SK-N-SH treated with all-trans-retinoic acid at 6 μM for 48 hours (cell line): ENCODE measurements at regions not wholly inside any gene's neighbourhood (a gene's known extent, or its start where the extent isn't known, plus 50 kb on each side); places are given as distances from the start of the nearest gene placed in this dataset.

Experiments used
- ATAC-seq: fragments of 200-7000 bp; cut with Tn5 transposase; 3 replicates; pipeline ENCODE4 v1.9.1; 2020; ENCODE audit warnings: mild to moderate bottlenecking, moderate library complexity
- ARNTL ChIP-seq: fragments of 450-650 bp; formaldehyde crosslinking; IDR thresholded peaks from 2 replicates; pipeline ENCODE4 v1.5.0; 2020; ENCODE audit warnings: low read depth, mild to moderate bottlenecking, moderate library complexity, borderline replicate concordance
- CSDC2 ChIP-seq: fragments of 250-450 bp; sonication (Bioruptor Pico); IDR thresholded peaks from 2 replicates; pipeline ENCODE4 v1.5.0; 2020; ENCODE audit warnings: mild to moderate bottlenecking, moderate library complexity
- ESRRG ChIP-seq: fragments of 250-450 bp; sonication (Bioruptor Pico); IDR thresholded peaks from 2 replicates; pipeline ENCODE4 v1.6.1; 2021; ENCODE audit warnings: mild to moderate bottlenecking
- GLIS3 ChIP-seq: fragments of 250-450 bp; sonication (Bioruptor Pico); IDR thresholded peaks from 2 replicates; pipeline ENCODE4 v1.5.0; 2020; ENCODE audit warnings: mild to moderate bottlenecking, moderate library complexity
- OSR1 ChIP-seq: fragments of 250-450 bp; sonication (Bioruptor Pico); IDR thresholded peaks from 2 replicates; pipeline ENCODE4 v1.8.0; 2022; ENCODE audit warnings: moderate library complexity, mild to moderate bottlenecking, inconsistent platforms
- POU6F1 ChIP-seq: fragments of 250-450 bp; sonication (Bioruptor Pico); IDR thresholded peaks from 2 replicates; pipeline ENCODE4 v1.8.0; 2021; ENCODE audit warnings: low read depth, mild to moderate bottlenecking, moderate library complexity, borderline replicate concordance
- PPARA ChIP-seq: fragments of 250-450 bp; sonication (Bioruptor Pico); IDR thresholded peaks from 2 replicates; pipeline ENCODE4 v1.5.0; 2020; ENCODE audit warnings: mild to moderate bottlenecking, borderline replicate concordance
- RARB ChIP-seq: fragments of 250-450 bp; sonication (Bioruptor Pico); IDR thresholded peaks from 2 replicates; pipeline ENCODE4 v1.8.0; 2021; ENCODE audit warnings: mild to moderate bottlenecking, moderate library complexity
- SNAI2 ChIP-seq: fragments of 250-450 bp; sonication (Bioruptor Pico); IDR thresholded peaks from 2 replicates; pipeline ENCODE4 v1.5.0; 2020; ENCODE audit warnings: mild to moderate bottlenecking, moderate library complexity
- ZFP3 ChIP-seq: fragments of 250-450 bp; sonication (Bioruptor Pico); IDR thresholded peaks from 2 replicates; pipeline ENCODE4 v1.5.0; 2020; ENCODE audit warnings: mild to moderate bottlenecking, moderate library complexity
- ZFP30 ChIP-seq: fragments of 450-650 bp; formaldehyde crosslinking; IDR thresholded peaks from 2 replicates; pipeline ENCODE4 v1.5.0; 2022; ENCODE audit warnings: mild to moderate bottlenecking, moderate library complexity
- ZNF565 ChIP-seq: fragments of 450-650 bp; formaldehyde crosslinking; conservative IDR thresholded peaks from 2 replicates; pipeline ENCODE4 v1.5.0; 2020; ENCODE audit warnings: low read depth, mild to moderate bottlenecking, moderate library complexity
- ZNF70 ChIP-seq: fragments of 450-650 bp; formaldehyde crosslinking; IDR thresholded peaks from 2 replicates; pipeline ENCODE4 v1.5.0; 2020; ENCODE audit warnings: mild to moderate bottlenecking, moderate library complexity
- ZNF8 ChIP-seq: fragments of 450-650 bp; formaldehyde crosslinking; IDR thresholded peaks from 2 replicates; pipeline ENCODE4 v1.5.0; 2020; ENCODE audit warnings: mild to moderate bottlenecking, moderate library complexity
- TF ChIP-seq, protein P1 (sequence below): fragments of 250-450 bp; sonication (Bioruptor Pico); IDR thresholded peaks from 2 replicates; pipeline ENCODE4 v1.5.0; 2020; ENCODE audit warnings: mild to moderate bottlenecking, moderate library complexity
- TF ChIP-seq, protein P2 (sequence below): fragments of 250-450 bp; sonication (Bioruptor Pico); IDR thresholded peaks from 2 replicates; pipeline ENCODE4 v1.8.0; 2020; ENCODE audit warnings: mild to moderate bottlenecking, moderate library complexity, borderline replicate concordance
- TF ChIP-seq, protein P3 (sequence below): fragments of 250-450 bp; sonication (Bioruptor Pico); IDR thresholded peaks from 2 replicates; pipeline ENCODE4 v1.5.1; 2020; ENCODE audit warnings: low read depth, mild to moderate bottlenecking, moderate library complexity
- TF ChIP-seq, protein P4 (sequence below): fragments of 250-450 bp; sonication (Bioruptor Pico); IDR thresholded peaks from 2 replicates; pipeline ENCODE4 v1.5.1; 2021; ENCODE audit warnings: mild to moderate bottlenecking, moderate library complexity

DNA sequence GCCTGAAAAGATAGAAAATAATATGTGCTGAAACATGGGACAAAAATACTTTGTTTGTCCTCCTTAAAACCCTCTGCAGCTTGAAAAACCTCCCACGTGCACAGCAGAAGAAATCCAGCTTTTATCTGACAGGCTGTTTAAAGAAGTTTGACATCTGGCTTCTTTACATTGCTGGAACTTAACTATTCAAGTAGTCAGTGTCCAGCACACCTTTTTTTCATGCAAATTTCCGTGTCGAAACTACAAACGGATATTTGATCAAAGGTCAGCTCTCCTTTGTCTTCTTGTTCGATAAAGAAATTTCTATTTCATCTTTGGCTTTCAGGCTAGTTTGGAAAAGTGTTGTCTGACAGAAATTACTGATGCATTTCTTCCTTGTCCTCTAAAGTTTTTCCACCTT, 66.8 kb upstream of the KBTBD8 start:
- no peak for ATAC-seq
- no peak for TF ChIP-seq GLIS3
- no peak for TF ChIP-seq RARB (CRISPR knock-in tag)
- no peak for TF ChIP-seq ZNF565 (CRISPR knock-in tag)
- TF ChIP-seq ZNF8 (CRISPR knock-in tag): no peak
- no peak for TF ChIP-seq ARNTL
- TF ChIP-seq PPARA (CRISPR knock-in tag): no peak
- TF ChIP-seq ZFP30 (CRISPR knock-in tag): no peak
- no peak for TF ChIP-seq CSDC2
- TF ChIP-seq, protein P1, sequence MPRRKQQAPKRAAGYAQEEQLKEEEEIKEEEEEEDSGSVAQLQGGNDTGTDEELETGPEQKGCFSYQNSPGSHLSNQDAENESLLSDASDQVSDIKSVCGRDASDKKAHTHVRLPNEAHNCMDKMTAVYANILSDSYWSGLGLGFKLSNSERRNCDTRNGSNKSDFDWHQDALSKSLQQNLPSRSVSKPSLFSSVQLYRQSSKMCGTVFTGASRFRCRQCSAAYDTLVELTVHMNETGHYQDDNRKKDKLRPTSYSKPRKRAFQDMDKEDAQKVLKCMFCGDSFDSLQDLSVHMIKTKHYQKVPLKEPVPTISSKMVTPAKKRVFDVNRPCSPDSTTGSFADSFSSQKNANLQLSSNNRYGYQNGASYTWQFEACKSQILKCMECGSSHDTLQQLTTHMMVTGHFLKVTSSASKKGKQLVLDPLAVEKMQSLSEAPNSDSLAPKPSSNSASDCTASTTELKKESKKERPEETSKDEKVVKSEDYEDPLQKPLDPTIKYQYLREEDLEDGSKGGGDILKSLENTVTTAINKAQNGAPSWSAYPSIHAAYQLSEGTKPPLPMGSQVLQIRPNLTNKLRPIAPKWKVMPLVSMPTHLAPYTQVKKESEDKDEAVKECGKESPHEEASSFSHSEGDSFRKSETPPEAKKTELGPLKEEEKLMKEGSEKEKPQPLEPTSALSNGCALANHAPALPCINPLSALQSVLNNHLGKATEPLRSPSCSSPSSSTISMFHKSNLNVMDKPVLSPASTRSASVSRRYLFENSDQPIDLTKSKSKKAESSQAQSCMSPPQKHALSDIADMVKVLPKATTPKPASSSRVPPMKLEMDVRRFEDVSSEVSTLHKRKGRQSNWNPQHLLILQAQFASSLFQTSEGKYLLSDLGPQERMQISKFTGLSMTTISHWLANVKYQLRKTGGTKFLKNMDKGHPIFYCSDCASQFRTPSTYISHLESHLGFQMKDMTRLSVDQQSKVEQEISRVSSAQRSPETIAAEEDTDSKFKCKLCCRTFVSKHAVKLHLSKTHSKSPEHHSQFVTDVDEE: no peak
- TF ChIP-seq, protein P2, sequence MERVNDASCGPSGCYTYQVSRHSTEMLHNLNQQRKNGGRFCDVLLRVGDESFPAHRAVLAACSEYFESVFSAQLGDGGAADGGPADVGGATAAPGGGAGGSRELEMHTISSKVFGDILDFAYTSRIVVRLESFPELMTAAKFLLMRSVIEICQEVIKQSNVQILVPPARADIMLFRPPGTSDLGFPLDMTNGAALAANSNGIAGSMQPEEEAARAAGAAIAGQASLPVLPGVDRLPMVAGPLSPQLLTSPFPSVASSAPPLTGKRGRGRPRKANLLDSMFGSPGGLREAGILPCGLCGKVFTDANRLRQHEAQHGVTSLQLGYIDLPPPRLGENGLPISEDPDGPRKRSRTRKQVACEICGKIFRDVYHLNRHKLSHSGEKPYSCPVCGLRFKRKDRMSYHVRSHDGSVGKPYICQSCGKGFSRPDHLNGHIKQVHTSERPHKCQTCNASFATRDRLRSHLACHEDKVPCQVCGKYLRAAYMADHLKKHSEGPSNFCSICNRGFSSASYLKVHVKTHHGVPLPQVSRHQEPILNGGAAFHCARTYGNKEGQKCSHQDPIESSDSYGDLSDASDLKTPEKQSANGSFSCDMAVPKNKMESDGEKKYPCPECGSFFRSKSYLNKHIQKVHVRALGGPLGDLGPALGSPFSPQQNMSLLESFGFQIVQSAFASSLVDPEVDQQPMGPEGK (CRISPR knock-in tag): no peak
- no peak for TF ChIP-seq ZNF70 (CRISPR knock-in tag)
- TF ChIP-seq ESRRG (CRISPR knock-in tag): no peak
- TF ChIP-seq SNAI2 (CRISPR knock-in tag): no peak
- no peak for TF ChIP-seq POU6F1 (CRISPR knock-in tag)
- TF ChIP-seq, all 23 proteins: peak for 0

DNA sequence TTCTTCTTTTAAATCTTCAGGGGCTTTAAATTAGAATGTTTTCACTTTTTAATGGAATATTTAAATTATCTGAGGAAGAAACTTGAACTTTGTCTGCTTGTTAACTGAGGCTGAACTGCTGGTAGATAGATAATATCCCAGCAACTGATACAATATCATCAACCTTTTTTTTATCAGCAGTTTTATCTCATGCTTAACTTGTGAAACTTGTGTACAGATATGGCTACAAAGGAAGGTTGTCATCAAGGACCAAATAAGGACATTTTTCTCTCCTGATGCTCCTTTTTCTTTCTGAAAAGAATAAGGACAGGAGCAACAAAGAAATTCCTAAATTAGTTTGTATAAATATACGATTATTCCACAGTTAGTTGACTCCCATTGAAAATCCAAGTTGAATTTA, 66.4 kb upstream of the KBTBD8 start:
- TF ChIP-seq, protein P2 (CRISPR knock-in tag): no peak
- TF ChIP-seq, protein P3, sequence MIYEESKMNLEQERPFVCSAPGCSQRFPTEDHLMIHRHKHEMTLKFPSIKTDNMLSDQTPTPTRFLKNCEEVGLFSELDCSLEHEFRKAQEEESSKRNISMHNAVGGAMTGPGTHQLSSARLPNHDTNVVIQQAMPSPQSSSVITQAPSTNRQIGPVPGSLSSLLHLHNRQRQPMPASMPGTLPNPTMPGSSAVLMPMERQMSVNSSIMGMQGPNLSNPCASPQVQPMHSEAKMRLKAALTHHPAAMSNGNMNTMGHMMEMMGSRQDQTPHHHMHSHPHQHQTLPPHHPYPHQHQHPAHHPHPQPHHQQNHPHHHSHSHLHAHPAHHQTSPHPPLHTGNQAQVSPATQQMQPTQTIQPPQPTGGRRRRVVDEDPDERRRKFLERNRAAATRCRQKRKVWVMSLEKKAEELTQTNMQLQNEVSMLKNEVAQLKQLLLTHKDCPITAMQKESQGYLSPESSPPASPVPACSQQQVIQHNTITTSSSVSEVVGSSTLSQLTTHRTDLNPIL (CRISPR knock-in tag): no peak
- TF ChIP-seq ZFP30 (CRISPR knock-in tag) (no peak), PPARA (CRISPR knock-in tag) (no peak), ZNF8 (CRISPR knock-in tag) (no peak)
- TF ChIP-seq, all 23 proteins: peak for 0
- no peak for ATAC-seq

DNA sequence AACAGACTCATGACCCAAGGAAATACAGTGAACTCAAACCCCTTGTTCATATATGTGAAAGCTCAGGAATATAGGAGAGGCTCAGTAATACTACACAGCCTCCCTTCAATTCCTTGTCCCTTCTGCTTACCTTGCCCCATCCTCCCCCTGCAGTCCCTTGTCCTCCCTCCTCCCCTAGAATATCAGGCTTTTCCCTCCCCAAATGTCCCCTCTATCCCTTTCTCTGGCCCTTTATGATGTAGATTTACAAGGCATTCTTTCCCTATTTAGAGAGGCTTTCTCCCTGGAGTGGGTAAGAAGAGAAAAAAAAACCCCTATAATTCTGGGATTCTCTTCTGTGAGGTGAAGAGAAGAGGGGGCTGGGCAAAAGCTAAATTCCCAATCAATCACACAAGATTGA, 64.9 kb upstream of the KBTBD8 start:
- no peak for ATAC-seq
- TF ChIP-seq POU6F1 (CRISPR knock-in tag) (no peak), ZFP30 (CRISPR knock-in tag) (no peak), ESRRG (CRISPR knock-in tag) (no peak), ZFP3 (CRISPR knock-in tag) (no peak), OSR1 (CRISPR knock-in tag) (no peak)
- TF ChIP-seq, protein P4, sequence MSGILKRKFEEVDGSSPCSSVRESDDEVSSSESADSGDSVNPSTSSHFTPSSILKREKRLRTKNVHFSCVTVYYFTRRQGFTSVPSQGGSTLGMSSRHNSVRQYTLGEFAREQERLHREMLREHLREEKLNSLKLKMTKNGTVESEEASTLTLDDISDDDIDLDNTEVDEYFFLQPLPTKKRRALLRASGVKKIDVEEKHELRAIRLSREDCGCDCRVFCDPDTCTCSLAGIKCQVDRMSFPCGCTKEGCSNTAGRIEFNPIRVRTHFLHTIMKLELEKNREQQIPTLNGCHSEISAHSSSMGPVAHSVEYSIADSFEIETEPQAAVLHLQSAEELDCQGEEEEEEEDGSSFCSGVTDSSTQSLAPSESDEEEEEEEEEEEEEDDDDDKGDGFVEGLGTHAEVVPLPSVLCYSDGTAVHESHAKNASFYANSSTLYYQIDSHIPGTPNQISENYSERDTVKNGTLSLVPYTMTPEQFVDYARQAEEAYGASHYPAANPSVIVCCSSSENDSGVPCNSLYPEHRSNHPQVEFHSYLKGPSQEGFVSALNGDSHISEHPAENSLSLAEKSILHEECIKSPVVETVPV (CRISPR knock-in tag): no peak
- TF ChIP-seq, protein P2 (CRISPR knock-in tag): no peak
- TF ChIP-seq, protein P3 (CRISPR knock-in tag): no peak
